ENCODE measurements at regions not wholly inside any gene's neighbourhood (a gene's known extent, or its start where the extent isn't known, plus 50 kb on each side); places are given as distances from the start of the nearest gene placed in this dataset.

DNA sequence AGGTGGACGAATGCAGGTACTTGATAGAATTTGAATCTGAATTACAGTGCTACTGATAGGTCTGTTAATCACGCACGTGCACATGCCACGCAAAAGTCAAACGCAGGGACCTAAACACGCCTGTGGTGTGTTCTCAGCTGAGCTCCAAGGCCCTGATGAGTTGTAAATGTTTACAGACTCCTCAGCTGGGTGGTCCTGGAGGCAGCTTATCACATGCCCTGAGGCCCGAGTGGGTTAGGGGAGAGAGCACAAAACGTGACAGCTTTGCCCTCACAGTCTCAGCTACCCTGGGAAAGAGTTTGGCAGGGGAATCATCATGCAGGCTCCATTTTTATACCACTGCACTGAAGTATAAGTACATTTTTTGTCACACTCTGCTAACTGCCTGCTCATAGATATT, 68.3 kb upstream of the FAM110C start:
- TF ChIP-seq, protein P1, sequence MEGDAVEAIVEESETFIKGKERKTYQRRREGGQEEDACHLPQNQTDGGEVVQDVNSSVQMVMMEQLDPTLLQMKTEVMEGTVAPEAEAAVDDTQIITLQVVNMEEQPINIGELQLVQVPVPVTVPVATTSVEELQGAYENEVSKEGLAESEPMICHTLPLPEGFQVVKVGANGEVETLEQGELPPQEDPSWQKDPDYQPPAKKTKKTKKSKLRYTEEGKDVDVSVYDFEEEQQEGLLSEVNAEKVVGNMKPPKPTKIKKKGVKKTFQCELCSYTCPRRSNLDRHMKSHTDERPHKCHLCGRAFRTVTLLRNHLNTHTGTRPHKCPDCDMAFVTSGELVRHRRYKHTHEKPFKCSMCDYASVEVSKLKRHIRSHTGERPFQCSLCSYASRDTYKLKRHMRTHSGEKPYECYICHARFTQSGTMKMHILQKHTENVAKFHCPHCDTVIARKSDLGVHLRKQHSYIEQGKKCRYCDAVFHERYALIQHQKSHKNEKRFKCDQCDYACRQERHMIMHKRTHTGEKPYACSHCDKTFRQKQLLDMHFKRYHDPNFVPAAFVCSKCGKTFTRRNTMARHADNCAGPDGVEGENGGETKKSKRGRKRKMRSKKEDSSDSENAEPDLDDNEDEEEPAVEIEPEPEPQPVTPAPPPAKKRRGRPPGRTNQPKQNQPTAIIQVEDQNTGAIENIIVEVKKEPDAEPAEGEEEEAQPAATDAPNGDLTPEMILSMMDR (conservative IDR thresholded peaks at IDR 0.05; ENCODE audit: low read length) = no peak
- no peak for TF ChIP-seq EZH2phosphoT487 (IDR thresholded peaks at IDR 0.05; ENCODE audit: borderline replicate concordance)
